LHCN-M2 (cell line): ENCODE measurements at regions not wholly inside any gene's neighbourhood (a gene's known extent, or its start where the extent isn't known, plus 50 kb on each side); places are given as distances from the start of the nearest gene placed in this dataset.
"Not testable (repeated sequence)": the region's sequence is repeated elsewhere in the genome, so short reads cannot be mapped to it uniquely, and the experiment has no call there.

Experiments used
- DNase-seq: peaks from one replicate; pipeline ENCODE4 v3.0.0-alpha.2; 2012; ENCODE audit warnings: low read depth

DNA sequence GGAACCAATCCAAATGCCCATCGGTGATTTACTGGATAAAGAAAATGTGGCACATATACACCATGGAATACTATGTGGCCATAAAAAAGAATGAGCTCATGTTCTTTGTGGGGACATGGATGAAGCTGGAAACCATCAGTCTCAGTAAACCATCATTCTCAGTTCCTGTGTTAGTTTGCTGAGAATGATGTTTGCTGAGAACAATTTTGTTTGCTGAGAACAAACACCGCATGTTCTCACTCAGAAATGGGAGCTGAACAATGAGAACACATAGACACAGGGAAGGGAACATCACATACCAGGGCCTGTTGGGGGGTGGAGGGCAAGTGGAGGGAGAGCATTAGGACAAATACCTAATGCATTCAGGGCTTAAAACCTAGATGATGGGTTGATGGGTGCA, 185.5 kb downstream of the ANXA1 start:
- not testable (repeated sequence) for DNase-seq

DNA sequence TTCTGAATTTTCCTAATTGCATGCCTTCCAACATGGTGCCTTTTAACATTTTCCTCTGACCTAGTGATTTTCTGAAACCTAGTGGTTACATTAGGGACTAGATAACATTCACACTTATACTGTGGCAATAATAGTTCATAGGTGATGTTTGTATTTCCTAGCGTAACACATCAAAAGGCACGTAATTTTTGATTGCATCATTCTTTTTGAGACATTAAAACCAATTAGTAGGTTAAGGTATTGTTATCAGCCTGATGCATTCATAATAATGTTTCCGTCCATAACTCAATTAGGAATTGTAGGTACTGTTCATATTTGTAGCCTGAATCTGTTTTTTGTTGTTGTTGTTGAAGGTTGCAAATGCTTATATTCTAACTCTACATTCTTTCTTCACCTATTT, 192.4 kb downstream of the ANXA1 start:
- DNase-seq = no peak

DNA sequence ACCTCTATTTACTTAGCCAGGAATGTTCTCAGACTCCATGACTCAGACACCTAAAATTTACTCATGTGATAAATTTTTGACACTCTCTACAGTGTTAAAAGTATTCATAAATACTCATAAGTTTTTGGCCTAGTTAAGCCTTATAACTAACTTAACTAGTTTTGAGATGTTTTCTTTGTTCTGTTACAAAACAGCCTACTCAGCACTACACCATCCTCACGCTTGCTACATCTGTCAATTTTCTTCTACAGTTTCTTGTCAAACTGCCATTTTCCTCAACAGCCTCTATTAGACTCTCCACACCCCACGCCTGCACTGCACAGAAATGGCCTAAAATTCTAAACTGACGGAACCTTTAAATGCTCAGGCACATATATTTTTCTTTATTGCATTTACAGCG, 195.5 kb downstream of the ANXA1 start:
- DNase-seq = no peak

DNA sequence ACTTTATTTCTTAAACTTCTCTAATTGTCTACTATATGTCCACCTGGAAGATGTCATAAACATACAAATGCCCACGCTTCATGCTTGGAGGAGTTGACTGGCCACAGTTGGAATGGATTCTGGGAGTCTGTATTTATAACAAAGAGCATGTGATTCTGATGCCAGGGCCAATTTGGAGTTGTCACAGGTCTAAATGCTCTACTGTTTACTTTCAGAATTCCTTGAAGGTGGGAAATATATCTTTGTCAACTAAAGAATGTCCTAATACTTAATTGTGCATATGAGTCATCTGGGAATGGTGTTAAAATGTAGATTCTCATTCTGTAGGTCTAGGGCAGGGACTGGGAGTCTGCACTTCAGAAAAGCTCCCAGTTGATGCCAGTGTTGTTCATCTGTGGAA, 196.1 kb downstream of the ANXA1 start:
- DNase-seq = no peak

DNA sequence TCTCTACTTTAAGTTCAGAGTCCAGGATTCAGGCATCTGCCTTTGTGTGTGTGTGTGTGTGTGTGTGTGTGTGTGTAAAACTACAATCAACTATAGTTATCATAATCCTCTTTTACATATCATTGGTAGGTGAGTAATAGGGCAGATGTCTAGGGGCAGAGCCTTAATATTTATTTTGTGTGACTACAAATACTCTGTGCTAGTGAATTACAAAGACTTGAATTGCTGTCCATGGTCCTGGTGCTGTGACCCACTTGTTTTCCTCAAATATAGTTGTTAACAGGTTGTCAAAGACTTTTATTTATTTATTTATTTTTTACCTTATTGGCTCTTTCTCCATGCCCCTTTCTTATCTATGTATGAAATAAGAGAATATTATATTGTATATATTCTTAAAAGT, 196.8 kb downstream of the ANXA1 start:
- DNase-seq = no peak

DNA sequence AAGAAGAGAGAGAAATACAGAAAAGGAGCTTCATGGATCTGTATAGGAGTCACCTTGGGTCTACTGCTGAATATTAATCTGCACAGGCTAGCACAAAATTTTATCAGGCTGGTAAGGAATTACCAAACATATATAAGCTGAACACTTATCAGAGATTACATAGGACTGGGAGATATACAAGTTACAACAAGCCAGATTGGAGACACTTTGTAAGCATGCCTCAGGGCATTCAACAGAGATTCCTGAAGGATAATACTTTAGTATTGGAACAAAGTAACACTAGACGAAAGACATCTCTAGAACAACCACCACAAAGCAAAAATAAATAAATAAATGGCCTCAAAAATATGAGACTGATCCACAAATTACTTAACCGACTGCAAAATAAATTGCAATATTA, 197.8 kb downstream of the ANXA1 start:
- no peak for DNase-seq

DNA sequence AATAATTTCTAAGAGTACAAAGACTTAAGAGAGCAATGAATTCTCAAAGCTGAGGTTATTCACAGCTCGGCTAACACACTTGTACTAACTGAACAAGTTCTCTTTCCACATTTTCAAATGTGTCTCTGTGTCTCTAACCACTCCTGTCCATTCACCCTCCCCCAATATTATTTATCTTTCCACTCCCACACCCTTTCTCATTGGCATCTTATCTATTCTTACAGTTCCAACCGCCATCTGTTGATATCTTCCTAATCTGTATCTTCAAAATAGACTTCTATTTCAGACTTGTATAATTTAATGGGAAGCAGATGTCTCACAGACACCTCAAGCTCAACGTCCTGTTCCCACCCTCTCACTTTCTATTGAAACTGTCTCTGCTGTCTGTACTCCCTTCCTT, 205.9 kb downstream of the ANXA1 start:
- DNase-seq = no peak

DNA sequence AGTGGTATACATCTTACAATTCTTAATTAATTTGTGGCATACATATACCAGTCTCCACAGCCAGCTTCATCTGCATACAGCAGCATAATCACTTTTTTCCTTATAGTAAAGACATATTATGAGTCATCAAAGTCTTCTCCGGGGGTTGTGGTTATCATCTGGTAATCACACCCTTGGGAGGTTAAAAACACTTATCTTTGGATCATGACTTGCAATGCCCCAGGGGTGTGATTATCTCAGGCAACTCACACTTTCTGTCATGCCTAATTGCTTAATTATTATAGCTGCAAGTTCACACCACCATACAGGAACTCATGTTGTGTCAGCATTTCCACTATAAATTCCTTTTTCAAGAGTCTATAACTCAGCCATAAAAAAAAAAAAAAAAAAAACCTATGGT, 218.4 kb downstream of the ANXA1 start:
- peak; percentile 31 for DNase-seq

DNA sequence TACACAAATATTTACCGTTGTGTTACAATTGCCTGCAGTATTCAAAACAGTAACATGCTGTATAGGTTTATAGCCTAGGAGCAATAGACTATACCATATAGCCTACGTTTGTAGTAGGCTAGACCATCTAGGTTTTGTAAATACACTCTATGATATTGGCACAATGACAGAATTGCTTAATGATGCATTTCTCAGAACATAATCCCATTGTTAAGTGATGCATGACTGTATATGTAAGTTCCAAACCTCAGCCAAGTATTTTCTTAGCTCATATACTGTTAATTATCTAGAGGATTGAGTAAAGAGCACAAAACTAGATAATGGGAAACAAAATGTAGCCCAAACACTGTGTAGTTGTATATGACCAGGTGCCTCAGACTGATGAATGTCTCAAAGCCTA, 220.1 kb downstream of the ANXA1 start:
- DNase-seq = no peak

DNA sequence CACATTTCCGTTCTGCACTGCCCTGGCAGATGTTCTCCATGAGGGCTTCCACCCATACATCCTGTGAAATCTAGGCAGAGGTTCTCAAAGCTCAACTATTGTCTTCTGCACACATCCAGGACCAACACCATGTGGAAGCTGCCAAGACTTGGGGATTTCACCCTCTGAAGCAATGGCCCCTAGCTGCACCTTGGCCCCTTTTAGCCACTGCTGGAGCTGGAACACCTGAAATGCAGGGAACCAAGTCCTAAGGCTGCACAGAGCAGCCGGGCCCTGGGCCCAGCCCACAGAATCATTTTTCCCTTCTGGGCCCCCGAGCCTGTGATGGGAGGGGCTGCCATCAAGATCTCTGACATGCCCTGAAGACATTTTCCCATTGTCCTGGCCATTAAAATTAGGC, 228.7 kb downstream of the ANXA1 start:
- DNase-seq = no peak

DNA sequence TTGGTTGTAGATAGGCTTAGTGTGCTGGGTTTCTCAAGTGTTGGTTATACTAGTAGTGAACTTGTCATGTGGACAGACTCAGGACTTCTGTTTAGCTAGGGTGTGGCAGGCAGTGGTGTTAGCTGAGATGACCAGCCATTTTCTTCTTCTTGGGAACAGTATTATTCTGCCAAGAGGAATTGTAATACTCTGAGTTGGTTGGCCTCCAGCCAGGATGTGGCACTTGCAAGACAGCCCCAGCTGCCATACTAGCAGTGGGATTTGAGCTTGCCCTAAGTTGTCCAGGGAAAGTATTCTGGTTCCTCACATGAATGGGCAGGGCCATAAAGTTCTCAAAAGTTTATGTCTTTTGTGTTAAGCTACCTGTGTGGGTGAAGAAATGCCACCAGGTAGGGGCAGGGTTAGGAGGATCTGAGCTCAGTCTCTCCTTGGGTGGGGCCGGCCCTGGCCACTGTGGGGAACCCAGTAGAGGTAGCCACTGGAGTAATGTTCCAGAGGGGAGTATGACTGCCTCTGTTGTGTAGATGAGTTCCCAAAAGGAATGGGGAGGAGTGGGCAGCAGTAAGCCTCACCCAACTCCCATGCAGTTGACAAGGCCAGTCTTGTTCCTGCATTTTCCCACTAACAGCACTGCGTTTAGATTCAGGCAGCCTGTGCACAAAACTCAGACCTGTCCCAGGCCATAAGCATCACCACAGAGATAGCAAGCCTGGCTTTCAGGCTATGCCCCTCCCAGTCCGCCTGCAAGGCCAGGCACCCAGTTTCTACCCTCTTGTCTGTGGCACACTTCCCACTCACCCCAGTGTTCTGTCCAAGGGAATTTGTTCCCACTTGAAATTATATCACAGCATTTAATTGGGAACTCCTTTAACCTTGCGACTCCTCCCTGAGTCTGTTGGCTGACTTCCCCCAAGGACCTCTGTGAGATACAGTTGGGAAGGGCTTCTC, 250.7 kb downstream of the ANXA1 start:
- no peak for DNase-seq

DNA sequence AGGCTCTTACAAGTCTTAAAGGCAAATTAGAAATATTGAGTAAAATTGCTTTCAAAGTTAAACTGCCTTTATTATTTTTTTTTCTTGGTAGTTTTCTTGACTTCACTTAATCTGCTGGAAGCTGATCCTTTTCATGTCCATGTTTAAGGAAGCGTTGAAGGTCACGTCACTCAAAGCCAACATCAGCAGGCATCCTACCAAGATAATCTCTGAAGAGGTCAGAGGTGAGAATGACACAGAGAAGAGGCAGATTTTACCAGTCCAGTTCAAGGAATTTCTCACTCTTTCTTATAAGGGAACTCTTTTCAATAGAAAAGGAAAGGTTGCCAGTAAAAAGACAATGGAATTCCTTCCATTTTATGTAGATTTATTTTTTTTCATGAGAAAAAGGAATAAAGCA, 259.8 kb downstream of the ANXA1 start:
- DNase-seq = no peak

DNA sequence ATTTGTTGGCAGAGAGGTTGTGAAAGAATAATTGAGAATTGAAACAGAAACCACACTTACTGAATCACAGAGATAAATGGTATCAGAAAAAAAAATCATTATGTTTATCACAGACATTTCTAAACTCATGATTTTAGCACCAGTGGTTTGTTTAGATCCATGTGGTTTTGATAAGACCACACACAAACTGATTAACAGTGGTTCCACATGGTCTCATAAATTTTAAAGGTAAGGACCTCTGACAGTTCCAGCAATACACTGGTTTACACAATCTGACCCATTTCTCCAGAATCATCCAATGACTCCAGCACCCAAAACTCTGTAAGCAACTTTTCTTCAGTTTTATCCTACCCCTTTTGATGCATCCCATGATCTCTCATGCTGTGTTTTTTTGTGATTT, 261.2 kb downstream of the ANXA1 start:
- DNase-seq = no peak

DNA sequence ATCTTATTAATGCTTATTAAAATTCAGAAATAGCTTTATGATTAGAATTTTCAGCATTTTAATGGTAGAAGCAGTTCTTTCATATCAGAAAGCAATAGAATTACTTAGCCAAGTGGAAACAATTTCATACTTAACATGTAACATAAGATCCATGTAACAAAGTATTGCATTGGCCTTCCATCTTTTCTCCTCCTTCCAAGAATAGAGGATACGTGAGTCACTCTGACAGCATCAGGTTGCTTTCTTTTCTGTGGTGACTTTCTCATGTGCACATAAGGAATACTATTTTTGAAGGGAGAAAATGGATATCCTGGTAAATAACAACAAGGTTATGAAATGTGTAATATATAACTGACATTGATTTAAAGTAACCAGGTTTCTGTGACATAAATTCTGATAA, 272.2 kb downstream of the ANXA1 start:
- peak; percentile 12 for DNase-seq

DNA sequence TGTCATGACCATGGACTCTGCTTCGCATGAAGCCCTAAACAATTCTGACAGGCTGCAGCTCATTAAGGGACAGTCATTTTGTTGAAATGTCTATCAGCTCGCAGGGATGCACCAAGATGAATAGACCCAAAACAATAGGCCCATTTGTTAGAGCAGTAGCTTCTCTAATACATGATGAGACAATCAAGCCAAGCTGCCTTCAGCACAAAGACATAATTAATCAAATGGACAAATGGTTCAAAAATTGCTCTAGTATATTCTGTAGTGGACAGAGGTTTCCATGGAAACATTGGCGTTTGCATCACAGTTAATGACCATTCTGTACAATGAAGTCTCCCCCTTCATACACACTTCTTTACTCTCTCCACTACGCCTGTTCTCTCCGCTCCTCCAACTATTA, 274.6 kb downstream of the ANXA1 start:
- no peak for DNase-seq

DNA sequence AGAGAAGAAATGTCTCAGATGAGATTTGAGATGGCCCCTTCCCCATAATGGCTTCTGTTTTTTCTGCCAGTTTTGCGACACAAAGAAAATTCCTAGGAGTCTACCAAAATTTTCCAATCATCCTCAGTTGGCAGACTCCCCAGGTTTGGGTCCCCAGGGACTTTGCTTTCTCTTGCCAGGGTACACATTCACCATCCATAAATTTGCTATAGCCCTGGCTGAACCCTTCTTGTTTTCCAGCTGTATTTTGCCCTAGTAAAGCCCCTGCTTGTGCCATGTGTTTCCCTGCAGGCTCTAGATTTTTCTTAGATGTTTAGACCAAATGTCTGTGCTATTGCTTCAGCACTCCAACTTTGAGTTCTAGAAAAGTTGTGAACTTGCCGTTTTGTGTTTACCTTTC, 283.2 kb downstream of the ANXA1 start:
- DNase-seq = peak; percentile 2

DNA sequence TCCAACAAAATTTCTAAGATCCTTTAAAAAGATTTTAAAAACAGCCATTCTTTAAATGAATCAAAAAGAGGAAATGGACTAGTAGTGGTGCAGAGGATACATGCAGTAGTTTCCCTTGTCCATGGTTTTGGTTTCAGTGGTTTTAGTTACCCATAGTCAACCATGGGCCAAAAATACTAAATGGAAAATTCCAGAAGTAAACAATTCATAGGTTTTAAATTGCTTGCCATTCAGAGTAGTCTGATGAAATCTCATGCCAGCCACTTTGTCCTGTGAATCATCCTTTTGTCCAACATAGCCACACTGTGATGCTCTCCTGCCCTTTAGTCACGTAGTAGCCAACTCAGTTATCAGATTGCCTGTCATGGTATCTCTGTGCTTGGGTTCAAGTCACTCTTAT, 286.1 kb downstream of the ANXA1 start:
- DNase-seq = peak; percentile 46

DNA sequence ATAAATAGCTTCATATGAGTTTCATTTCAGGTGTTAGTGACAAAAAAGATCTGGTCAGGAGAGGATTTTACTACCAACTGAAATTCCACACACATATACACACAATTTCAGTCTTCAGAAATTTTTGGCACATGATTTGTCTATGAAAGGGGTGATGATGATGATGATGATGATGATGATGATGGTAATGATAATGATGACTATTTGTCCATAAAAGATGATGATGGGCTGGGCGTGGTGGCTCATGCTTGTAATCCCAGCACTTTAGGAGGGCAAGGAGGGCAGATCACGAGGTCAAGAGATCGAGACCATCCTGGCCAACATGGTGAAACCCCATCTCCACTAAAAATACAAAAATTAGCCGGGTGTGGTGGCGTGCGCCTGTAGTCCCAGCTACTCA, 288.2 kb downstream of the ANXA1 start:
- DNase-seq = not testable (repeated sequence)

DNA sequence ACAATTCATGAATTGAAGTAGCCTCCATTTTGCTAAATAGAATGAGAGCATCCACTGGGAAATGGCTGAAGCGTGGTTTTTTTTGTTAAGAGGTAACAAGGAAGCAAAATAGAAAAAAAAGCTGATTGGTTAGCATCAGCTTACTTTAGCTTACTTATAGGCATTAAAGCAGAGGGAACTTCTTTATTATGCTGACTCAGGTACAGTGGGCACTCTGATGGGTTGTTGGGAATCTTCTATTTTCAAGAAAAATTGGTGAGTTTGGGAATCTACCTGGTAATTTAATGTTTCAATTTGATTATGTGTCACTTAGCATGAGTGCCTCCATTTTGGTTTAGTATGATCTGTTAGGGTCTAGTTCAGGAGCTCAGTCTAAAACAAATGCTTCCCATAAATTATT, 289.6 kb downstream of the ANXA1 start:
- DNase-seq = no peak

DNA sequence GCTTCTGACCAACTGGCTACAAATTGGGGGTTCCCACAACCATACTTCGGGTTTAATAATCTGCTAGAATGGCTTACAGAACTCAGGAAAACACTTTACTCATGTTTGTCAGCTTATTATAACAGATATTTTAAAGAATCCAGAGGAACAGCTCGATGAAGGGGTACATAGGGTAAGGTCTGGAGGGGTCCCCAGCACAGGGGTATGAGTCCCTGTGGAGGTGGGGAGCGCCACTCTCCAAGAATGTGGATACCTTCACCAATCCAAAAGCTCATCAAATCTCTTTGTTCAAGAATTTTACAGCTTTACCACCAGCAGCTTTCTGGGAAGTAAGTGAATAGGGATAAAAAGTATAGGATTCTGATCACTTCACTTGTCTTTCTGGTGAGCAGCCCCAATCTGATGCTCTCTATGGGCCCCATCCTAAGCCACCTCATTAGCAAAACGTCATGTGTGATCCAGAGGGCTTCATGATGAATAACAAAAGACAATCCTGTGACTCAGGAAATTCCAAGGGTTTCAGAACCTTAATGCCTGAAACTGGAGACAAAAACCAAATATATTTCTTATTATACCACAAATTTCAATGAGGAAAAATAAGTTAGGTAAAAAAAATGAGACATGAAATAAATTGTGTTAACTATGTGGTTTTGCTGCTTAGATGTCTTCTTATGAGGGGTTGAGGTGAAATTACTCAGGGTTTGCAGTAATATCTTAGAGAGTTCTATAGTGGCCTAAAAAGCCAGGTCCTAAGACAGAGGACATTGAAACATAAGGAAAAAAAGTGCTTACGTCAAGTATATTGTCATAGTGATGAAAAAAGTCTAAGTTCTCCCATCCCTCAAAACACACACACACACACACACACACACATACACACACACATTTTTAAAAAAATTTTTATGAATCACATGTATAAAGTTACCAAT, 290.5 kb downstream of the ANXA1 start:
- peak; percentile 55 for DNase-seq

DNA sequence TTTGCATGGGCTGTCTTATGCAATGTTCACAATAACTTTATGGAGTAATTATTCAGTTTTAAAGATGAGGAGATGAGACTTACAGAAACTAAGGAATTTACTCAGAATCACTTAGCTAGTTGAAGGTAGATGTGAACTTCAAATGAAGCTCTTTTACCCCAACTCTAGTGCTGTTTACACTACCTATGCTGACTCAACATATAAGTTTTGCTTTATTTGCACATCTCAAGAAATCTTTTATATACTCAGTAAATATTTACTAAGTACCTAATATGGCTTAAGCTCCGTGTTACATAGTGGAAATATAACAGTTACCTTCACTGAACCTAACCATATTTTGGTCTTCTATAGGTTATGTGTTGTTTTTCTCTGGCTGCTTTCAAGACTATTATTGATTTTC, 293.2 kb downstream of the ANXA1 start:
- no peak for DNase-seq

DNA sequence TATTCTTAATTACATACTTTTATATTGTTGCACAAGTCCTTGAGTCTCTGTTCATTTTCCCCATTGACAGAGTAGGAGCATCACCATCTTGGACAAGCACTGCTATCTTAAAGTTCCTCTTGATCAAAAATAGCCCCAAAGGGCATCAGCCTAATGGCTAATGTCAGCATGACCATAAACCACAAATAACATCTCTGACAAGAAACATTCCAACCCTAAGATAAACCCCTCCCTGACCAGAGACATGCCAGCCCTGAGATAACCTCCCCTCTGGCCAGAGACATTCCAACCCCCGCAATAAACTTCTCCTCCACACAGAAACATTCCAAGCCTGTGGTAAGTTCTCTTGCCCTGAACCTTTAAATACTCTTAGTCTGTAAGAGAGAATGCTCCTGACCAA, 293.7 kb downstream of the ANXA1 start:
- DNase-seq = peak; percentile 10

DNA sequence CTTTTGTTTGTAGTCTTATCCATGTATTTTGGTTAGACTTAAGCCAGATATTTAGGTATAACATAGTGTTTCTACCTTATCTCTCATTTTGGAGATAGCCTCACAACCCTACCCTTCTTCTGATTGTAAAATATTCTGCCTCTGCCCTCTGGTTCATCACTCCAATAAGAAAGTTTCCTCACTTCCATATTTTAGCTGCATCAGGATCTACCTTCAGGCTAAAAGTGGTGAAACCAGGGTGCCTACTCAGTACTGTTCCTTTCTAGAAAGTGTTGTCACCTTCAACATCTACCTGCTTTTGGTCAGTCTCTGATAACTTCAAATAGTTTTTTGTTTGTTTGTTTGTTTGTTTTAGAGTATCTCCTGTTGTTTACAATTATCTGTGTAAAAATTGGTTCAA, 294.6 kb downstream of the ANXA1 start:
- DNase-seq = no peak
